Heart left ventricle (tissue), 13 donors: ENCODE measurements at regions not wholly inside any gene's neighbourhood (a gene's known extent, or its start where the extent isn't known, plus 50 kb on each side); places are given as distances from the start of the nearest gene placed in this dataset.

ENCODE experiments used
- CTCF ChIP-seq, 12 donors: fragments of 200-600 bp; sonication (generic) in 4 of 12; IDR thresholded peaks; one replicate each; pipeline versions ENCODE4 v1.5.0 to v1.8.0; 2018 to 2022; ENCODE audit warnings: antibody characterized with exemption in 12 of 12, mild to moderate bottlenecking in 5 of 12
- POLR2A ChIP-seq, 2 donors: fragments of 450-650 bp; IDR thresholded peaks; one replicate each; pipeline ENCODE4 v1.6.1; 2017; ENCODE audit warnings: antibody characterized with exemption in 2 of 2, mild to moderate bottlenecking in 2 of 2, moderate library complexity in 2 of 2
- donor health status: ischemic (EF 13 %, LVEDD 7.1; RV severe dilation, severe dysfunction).
- donor health status: DM: no; HTN: yes; CAD: no.
- donor health status: DM: no; HTN: no; CAD: no.
- donor health status: ischemic (EF 25% LVEDD 6.9; RV normal size, moderate dysfunction).
- donor health status: ischemic (EF 25% LVEDD 5.7; RV mildly dilated, moderate dysfunction).
- donor health status: ischemic (EF 35%, LVEDD 5.7; RV mildly dilated, moderate dysfunction).
- donor health status: nonischemic (EF 11% LVEDD 7.7; RV severe dilation, severe dysfunction).
- donor health status: DM: yes; HTN: yes; CAD: no.
- donor health status: PGD.
- donor health status: ischemic (EF 29% LVEDD 5.4; RV normal size, mild dysfunction).
- donor health status: nonischemic (EF 23%, LVEDD 6.1; RV moderate dilation, normal function).

GRCh38 chr3:24668039-24668438 is 173.4 kb upstream of the THRB start:
- no peak for TF ChIP-seq CTCF (IDR thresholded peaks at IDR 0.05)
- TF ChIP-seq POLR2A (IDR thresholded peaks at IDR 0.05), result no peak
